H1 (cell line): ENCODE measurements at regions not wholly inside any gene's neighbourhood (a gene's known extent, or its start where the extent isn't known, plus 50 kb on each side); places are given as distances from the start of the nearest gene placed in this dataset.

Source experiments
- CTCF ChIA-PET: fragments of 300-600 bp; sonication (Branson Sonifier 250); formaldehyde crosslinking; loops from one replicate; lab custom pipeline; 2021; ENCODE audit not compliant: partially characterized antibody; lab: Charles Lee
- POLR2A ChIA-PET: fragments of 300-600 bp; sonication (Branson Sonifier 250); formaldehyde crosslinking; loops from one replicate; lab custom pipeline; 2021; ENCODE audit warnings: inconsistent platforms; ENCODE audit not compliant: partially characterized antibody; lab: Charles Lee
- DNase-seq, 2 experiments: peaks; one replicate each; pipeline versions ENCODE4 v3.0.0 to v3.0.0-alpha.2; 2010 to 2022; ENCODE audit warnings: low spot score in 2 of 2, low read depth in 1 of 2, mixed read lengths in 1 of 2
- FAIRE-seq: peaks from 2 replicates; lab custom pipeline; 2011; peaks lifted over from hg19 to GRCh38; lab: Jason Lieb, UNC
- H2AFZ ChIP-seq: 2 replicates; pipeline ENCODE4 v1.8.1; 2012; ENCODE audit warnings: low read length, inconsistent platforms
- H2AK5ac ChIP-seq: 2 replicates; pipeline ENCODE4 v1.6.1; 2013; ENCODE audit warnings: low read depth, low read length
- H2BK120ac ChIP-seq: replicated peaks from 2 replicates; pipeline ENCODE3; 2013; ENCODE audit warnings: low read depth, low read length, inconsistent platforms
- H2BK12ac ChIP-seq: 2 replicates; pipeline ENCODE4 v1.6.1; 2013; ENCODE audit warnings: low read depth, low read length
- H2BK15ac ChIP-seq: 2 replicates; pipeline ENCODE4 v1.6.1; 2013; ENCODE audit warnings: low read length
- H2BK20ac ChIP-seq: 2 replicates; pipeline ENCODE4 v1.6.1; 2013; ENCODE audit warnings: low read length
- H2BK5ac ChIP-seq: 2 replicates; pipeline ENCODE4 v1.6.1; 2013; ENCODE audit warnings: low read depth, low read length
- H3K14ac ChIP-seq: 2 replicates; pipeline ENCODE4 v1.6.1; 2013; ENCODE audit warnings: inconsistent platforms; ENCODE audit not compliant: insufficient read length
- H3K18ac ChIP-seq: 2 replicates; pipeline ENCODE4 v1.6.1; 2013; ENCODE audit warnings: low read length; ENCODE audit errors: extremely low read depth
- H3K23ac ChIP-seq: 2 replicates; pipeline ENCODE4 v1.6.1; 2013; ENCODE audit warnings: inconsistent platforms; ENCODE audit not compliant: insufficient read length
- H3K23me2 ChIP-seq: 2 replicates; pipeline ENCODE4 v1.6.1; 2013; ENCODE audit warnings: low read depth, low read length
- H3K27ac ChIP-seq: 2 replicates; pipeline ENCODE4 v1.6.1; 2011; ENCODE audit warnings: low read depth, low read length, inconsistent platforms
- H3K27me3 ChIP-seq, 4 experiments: replicated peaks in 1 of 4; 1 replicate in 1 of 4; 2 replicates in 3 of 4; pipeline versions ENCODE4 v1.6.1 to v1.8.1; 2011 to 2013; ENCODE audit warnings: low read length in 3 of 4, mild to moderate bottlenecking in 3 of 4, inconsistent platforms in 2 of 4, mixed read lengths in 2 of 4, moderate library complexity in 1 of 4; ENCODE audit not compliant: control insufficient read depth in 3 of 4, insufficient read depth in 3 of 4; ENCODE audit errors: extremely low read depth in 1 of 4
- H3K36me3 ChIP-seq, 4 experiments: 2 replicates each; pipeline versions ENCODE4 v1.6.1 to v1.8.1; 2011 to 2013; ENCODE audit warnings: mild to moderate bottlenecking in 4 of 4, low read length in 3 of 4, moderate library complexity in 2 of 4, control low read depth in 1 of 4, inconsistent platforms in 1 of 4; ENCODE audit not compliant: insufficient read depth in 4 of 4, control insufficient read depth in 2 of 4
- H3K4ac ChIP-seq: replicated peaks from 2 replicates; pipeline ENCODE3; 2013; ENCODE audit warnings: low read length, low read depth, mixed read lengths, inconsistent platforms; ENCODE audit not compliant: insufficient read length
- H3K4me1 ChIP-seq, 4 experiments: replicated peaks in 1 of 4; 1 replicate in 1 of 4; 2 replicates in 3 of 4; pipeline versions ENCODE4 v1.6.1 to v1.8.1; 2011 to 2013; ENCODE audit warnings: low read length in 3 of 4, inconsistent platforms in 2 of 4, mixed read lengths in 1 of 4; ENCODE audit not compliant: insufficient read depth in 4 of 4, control insufficient read depth in 3 of 4
- H3K4me2 ChIP-seq, 2 experiments: 2 replicates each; pipeline versions ENCODE4 v1.6.1 to v1.8.1; 2011 to 2013; ENCODE audit warnings: low read depth in 2 of 2, low read length in 2 of 2, control low read depth in 1 of 2, inconsistent platforms in 1 of 2, mild to moderate bottlenecking in 1 of 2; ENCODE audit not compliant: insufficient read depth in 1 of 2
- H3K4me3 ChIP-seq, 4 experiments: fragments of 200-600, 300-600 bp in 1 of 4; sonication (generic), shearing (Covaris generic), sonication (Bioruptor Twin) in 1 of 4; 2 replicates each; pipeline versions ENCODE4 v1.5.1 to v1.8.1; 2011 to 2016; ENCODE audit warnings: low read length in 4 of 4, low read depth in 3 of 4, control low read depth in 2 of 4, inconsistent platforms in 2 of 4, mild to moderate bottlenecking in 2 of 4, mixed read lengths in 1 of 4, moderate library complexity in 1 of 4; ENCODE audit not compliant: insufficient read depth in 2 of 4; ENCODE audit errors: extremely low read depth in 1 of 4
- H3K56ac ChIP-seq: replicated peaks from 2 replicates; pipeline ENCODE3; 2013; ENCODE audit warnings: low read depth, mild to moderate bottlenecking, mixed read lengths, low read length, inconsistent platforms; ENCODE audit not compliant: insufficient read length
- H3K79me1 ChIP-seq: 2 replicates; pipeline ENCODE4 v1.6.1; 2013; ENCODE audit warnings: low read depth, low read length, control low read depth
- H3K79me2 ChIP-seq, 2 experiments: 2 replicates each; pipeline versions ENCODE4 v1.6.1 to v1.8.1; 2012 to 2013; ENCODE audit warnings: low read length in 2 of 2, mild to moderate bottlenecking in 2 of 2, inconsistent platforms in 1 of 2; ENCODE audit not compliant: insufficient read depth in 2 of 2, control insufficient read depth in 1 of 2
- H3K9ac ChIP-seq, 4 experiments: replicated peaks in 1 of 4; 1 replicate in 1 of 4; 2 replicates in 3 of 4; pipeline versions ENCODE4 v1.6.1 to v1.8.1; 2011 to 2013; ENCODE audit warnings: low read depth in 3 of 4, low read length in 3 of 4, control low read depth in 2 of 4, mild to moderate bottlenecking in 2 of 4, moderate library complexity in 2 of 4, inconsistent platforms in 1 of 4; ENCODE audit errors: extremely low read depth in 1 of 4
- H3K9me3 ChIP-seq, 2 experiments: 2 replicates each; pipeline versions ENCODE4 v1.6.1 to v1.8.1; 2012 to 2013; ENCODE audit warnings: mild to moderate bottlenecking in 2 of 2, moderate library complexity in 2 of 2, control low read depth in 1 of 2, inconsistent platforms in 1 of 2, low read depth in 1 of 2, low read length in 1 of 2, mixed read lengths in 1 of 2; ENCODE audit not compliant: insufficient read depth in 2 of 2
- H4K20me1 ChIP-seq, 2 experiments: replicated peaks in 1 of 2; 2 replicates each; pipeline versions ENCODE3 to v1.8.1; 2011 to 2013; ENCODE audit warnings: inconsistent platforms in 2 of 2, low read length in 2 of 2, mild to moderate bottlenecking in 1 of 2; ENCODE audit not compliant: insufficient read depth in 2 of 2, control insufficient read depth in 1 of 2
- H4K5ac ChIP-seq: 2 replicates; pipeline ENCODE4 v1.6.1; 2013; ENCODE audit warnings: low read length, low read depth, mixed read lengths, inconsistent platforms; ENCODE audit not compliant: insufficient read length
- H4K8ac ChIP-seq: 2 replicates; pipeline ENCODE4 v1.8.0; 2013; ENCODE audit warnings: mild to moderate bottlenecking, moderate library complexity, low read length, inconsistent platforms; ENCODE audit not compliant: insufficient read depth; ENCODE audit errors: extremely low read depth
- H4K91ac ChIP-seq: replicated peaks from 2 replicates; pipeline ENCODE3; 2013; ENCODE audit warnings: low read length, mixed read lengths, inconsistent platforms; ENCODE audit not compliant: insufficient read length
- BACH1 ChIP-seq: IDR thresholded peaks from 2 replicates; pipeline ENCODE4 v1.6.1; 2012; ENCODE audit warnings: low read length, improper control_type of control experiment
- BRCA1 ChIP-seq: IDR thresholded peaks from 2 replicates; pipeline ENCODE4 v1.6.1; 2012; ENCODE audit warnings: low read depth, low read length, improper control_type of control experiment
- CHD2 ChIP-seq: IDR thresholded peaks from 2 replicates; pipeline ENCODE4 v1.6.1; 2012; ENCODE audit warnings: low read length, improper control_type of control experiment
- CTBP2 ChIP-seq: IDR thresholded peaks from 2 replicates; pipeline ENCODE4 v1.7.0; 2011; ENCODE audit warnings: borderline replicate concordance, mild to moderate bottlenecking, moderate library complexity, mixed read lengths, low read length; ENCODE audit not compliant: insufficient read depth, insufficient read length
- FOSL1 ChIP-seq: IDR thresholded peaks from 2 replicates; pipeline ENCODE4 v1.6.1; 2011; ENCODE audit warnings: mild to moderate bottlenecking, low read depth, low read length, moderate library complexity; ENCODE audit not compliant: insufficient read depth
- GABPA ChIP-seq: IDR thresholded peaks from 2 replicates; pipeline ENCODE4 v1.6.1; 2011; ENCODE audit warnings: mild to moderate bottlenecking, low read length, moderate library complexity, borderline replicate concordance; ENCODE audit not compliant: insufficient read depth
- HDAC6 ChIP-seq: IDR thresholded peaks from one replicate; pipeline ENCODE4 v1.7.1; 2012; ENCODE audit warnings: low read depth, mild to moderate bottlenecking, inconsistent platforms, low read length, moderate library complexity
- JUND ChIP-seq: IDR thresholded peaks from 2 replicates; pipeline ENCODE4 v1.6.1; 2011; ENCODE audit warnings: mild to moderate bottlenecking, improper control_type of control experiment, low read length
- KDM1A ChIP-seq: fragments of 200-600, 300-600 bp; sonication (generic); IDR thresholded peaks from 2 replicates; pipeline ENCODE4 v1.7.1; 2016; ENCODE audit warnings: mild to moderate bottlenecking, low read length, borderline replicate concordance
- RAD21 ChIP-seq, 2 experiments: IDR thresholded peaks in 1 of 2; conservative IDR thresholded peaks in 1 of 2; 2 replicates each; pipeline ENCODE4 v1.6.1; 2011; ENCODE audit warnings: low read depth in 2 of 2, low read length in 2 of 2, improper control_type of control experiment in 1 of 2, inconsistent platforms in 1 of 2, mild to moderate bottlenecking in 1 of 2, moderate library complexity in 1 of 2
- RBBP5 ChIP-seq: IDR thresholded peaks from 2 replicates; pipeline ENCODE4 v1.7.1; 2012; ENCODE audit warnings: low read depth, mild to moderate bottlenecking, inconsistent platforms, low read length, moderate library complexity, borderline replicate concordance
- RFX5 ChIP-seq: IDR thresholded peaks from 2 replicates; pipeline ENCODE4 v1.6.1; 2011; ENCODE audit warnings: low read depth, low read length, improper control_type of control experiment, borderline replicate concordance
- SP2 ChIP-seq: IDR thresholded peaks from 2 replicates; pipeline ENCODE4 v1.6.1; 2012; ENCODE audit warnings: mild to moderate bottlenecking, low read length, inconsistent platforms
- TBP ChIP-seq: IDR thresholded peaks from 2 replicates; pipeline ENCODE4 v1.6.1; 2011; ENCODE audit warnings: low read depth, low read length, improper control_type of control experiment
- YY1 ChIP-seq: IDR thresholded peaks from 2 replicates; pipeline ENCODE4 v1.6.1; 2011; ENCODE audit warnings: low read depth, mild to moderate bottlenecking, low read length
- ZNF274 ChIP-seq: IDR thresholded peaks from 2 replicates; pipeline ENCODE4 v1.7.0; 2012; ENCODE audit warnings: low read length, borderline replicate concordance; ENCODE audit errors: extremely low read depth
- WGBS, 2 experiments: shearing (Covaris generic) in 1 of 2; methylation state at CpG; one replicate each; pipeline versions ENCODE4 v1.1.6 to v1.1.7; 2013 to 2015; ENCODE audit warnings: low lambda C conversion rate in 2 of 2, mixed read lengths in 2 of 2, inconsistent platforms in 1 of 2, low coverage in 1 of 2, missing lambda C conversion rate in 1 of 2; ENCODE audit not compliant: insufficient replicate concordance in 2 of 2, insufficient coverage in 1 of 2, insufficient read length in 1 of 2; ENCODE audit errors: extremely low coverage in 1 of 2, missing lambda C conversion rate in 1 of 2; 5-methylcytosine and 5-hydroxymethylcytosine counted together

- no peak overlapping the region for H3K9ac ChIP-seq
- H4K5ac ChIP-seq = no peak overlapping the region
- H3K56ac ChIP-seq = no peak overlapping the region
- WGBS, 2 experiments = 88% methylated on average over 4 of the region's 4 CpGs; no CpG with 5 or more reads in 1 of the 2 experiments
- no peak overlapping the region for H4K8ac ChIP-seq
- no peak overlapping the region for H3K23ac ChIP-seq
- H3K27me3 ChIP-seq = no peaks in the 10 kb centered on the region
- no peak overlapping the region for H4K91ac ChIP-seq
- POLR2A ChIA-PET = interaction anchor here (1.6 kb wide), 1 partner anchor 11 kb away, joined by 3 read pairs; no protein-coding TSS in a partner anchor
- no peak overlapping the region for H3K4me3 ChIP-seq
- no peaks in the 10 kb centered on the region for H3K79me2 ChIP-seq
- no peak overlapping the region for H2AFZ ChIP-seq
- CTCF ChIA-PET = interaction anchor here (0.9 to 1.0 kb wide), 2 partner anchors 30 to 56 kb away, joined by 3 to 4 read pairs; no protein-coding TSS in a partner anchor
- no peaks in the 10 kb centered on the region for H3K36me3 ChIP-seq
- H2BK12ac ChIP-seq = no peak overlapping the region
- H3K79me1 ChIP-seq = no peaks in the 10 kb centered on the region
- no peaks in the 10 kb centered on the region for H3K4me1 ChIP-seq
- H2AK5ac ChIP-seq = no peak overlapping the region
- no peaks in the 10 kb centered on the region for H3K23me2 ChIP-seq
- H3K4ac ChIP-seq = no peak overlapping the region
- H2BK5ac ChIP-seq = no peak overlapping the region
- H4K20me1 ChIP-seq = no peaks in the 10 kb centered on the region
- no peak overlapping the region for H3K4me2 ChIP-seq
- no peak overlapping the region for H3K18ac ChIP-seq
- H2BK20ac ChIP-seq = no peak overlapping the region
- no peak overlapping the region for H2BK120ac ChIP-seq
- FAIRE-seq (no peak), DNase-seq (no peak)
- no peak overlapping the region for H2BK15ac ChIP-seq
- H3K14ac ChIP-seq = no peak overlapping the region
- H3K9me3 ChIP-seq = no peaks in the 10 kb centered on the region
- no peak overlapping the region for H3K27ac ChIP-seq
- TF ChIP-seq TBP (no peak), YY1 (no peak), CHD2 (no peak), RFX5 (no peak), BRCA1 (no peak), RAD21 (IDR thresholded peaks at IDR 0.05 in 1 of 2, conservative IDR thresholded peaks at IDR 0.05 in 1 of 2; ENCODE audit: low read depth in 2 of 2, low read length in 2 of 2) (no peak), BACH1 (no peak), SP2 (no peak), FOSL1 (no peak), HDAC6 (no peak), ZNF274 (no peak), JUND (no peak), GABPA (no peak), KDM1A (no peak), CTBP2 (no peak), RBBP5 (no peak)
Measured at GRCh38 chr1:221632072-221632471, 109.8 kb downstream of the DUSP10 start.
